NOMO-1 treated with dmso at 0.1 percent for 144 hours (cell line): ENCODE measurements at regions not wholly inside any gene's neighbourhood (a gene's known extent, or its start where the extent isn't known, plus 50 kb on each side); places are given as distances from the start of the nearest gene placed in this dataset.

Source experiments
- DNase-seq: peaks from one replicate; lab custom pipeline; 2025; ENCODE audit not compliant: unreplicated experiment; lab: John Stamatoyannopoulos, UW

DNA sequence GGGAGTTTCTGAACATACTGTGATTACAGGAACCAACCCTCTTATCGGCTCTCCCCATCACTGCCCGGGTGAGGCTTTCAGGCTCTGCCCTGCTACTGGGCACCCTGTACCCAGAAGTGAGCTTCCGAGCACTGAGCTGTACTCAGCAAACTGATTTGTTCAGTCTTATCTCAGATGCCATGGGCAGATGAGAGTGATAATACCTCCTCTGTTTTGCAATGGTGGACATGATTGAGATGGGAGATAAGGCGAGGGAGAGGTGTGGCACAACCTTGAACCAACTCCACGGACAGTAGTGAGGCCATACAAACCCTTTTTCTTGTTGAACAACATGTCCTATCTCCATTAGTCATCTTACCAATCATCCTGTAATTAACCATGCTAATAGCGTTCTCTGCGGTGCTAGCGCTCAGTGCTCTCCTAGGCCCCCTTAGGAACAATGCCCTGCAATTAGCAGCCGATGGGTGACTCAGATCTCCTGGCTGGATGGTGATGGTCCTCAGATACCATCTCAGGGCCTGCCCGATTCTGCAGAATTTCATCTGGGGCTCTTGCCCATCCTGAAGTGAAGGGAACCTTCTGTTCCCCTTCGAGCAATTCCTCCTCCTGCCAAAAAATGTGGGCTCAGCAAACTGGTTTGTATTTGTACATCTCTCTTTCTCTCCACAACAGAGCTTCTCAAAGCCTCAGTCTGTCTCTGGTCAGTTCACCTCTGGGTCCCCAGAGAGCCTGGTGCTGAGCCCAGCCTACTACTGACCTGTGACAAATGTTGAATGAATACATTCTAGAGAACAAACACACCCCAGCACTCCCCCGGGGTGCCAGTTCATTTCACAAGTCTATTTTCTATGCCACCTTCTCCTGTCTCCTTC lies 139.3 kb upstream of the IRX3 start:
- DNase-seq: no peak

DNA sequence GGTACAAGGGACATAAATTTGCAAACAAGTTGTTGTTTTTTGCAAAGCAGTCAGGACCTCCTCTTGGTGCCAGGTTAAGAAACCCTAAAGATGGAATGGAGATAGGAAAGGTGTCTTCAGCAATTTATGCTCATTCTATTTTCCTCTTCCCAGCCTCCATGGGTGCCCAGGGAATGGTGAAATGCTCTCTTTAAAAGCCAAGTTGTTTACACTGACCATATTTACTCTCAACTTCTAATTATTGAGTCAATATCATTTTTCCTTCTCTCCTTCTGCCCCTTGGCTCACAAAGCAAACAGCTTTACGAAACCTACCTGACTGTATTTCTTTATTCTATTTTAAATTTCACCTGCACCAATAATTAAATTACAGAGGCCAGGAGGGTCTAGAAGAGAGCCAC lies 138.5 kb upstream of the IRX3 start:
- no peak for DNase-seq

- DNase-seq: no peak
Observed at GRCh38 chr16:54424043-54424451, 137.5 kb upstream of the IRX3 start.

DNA sequence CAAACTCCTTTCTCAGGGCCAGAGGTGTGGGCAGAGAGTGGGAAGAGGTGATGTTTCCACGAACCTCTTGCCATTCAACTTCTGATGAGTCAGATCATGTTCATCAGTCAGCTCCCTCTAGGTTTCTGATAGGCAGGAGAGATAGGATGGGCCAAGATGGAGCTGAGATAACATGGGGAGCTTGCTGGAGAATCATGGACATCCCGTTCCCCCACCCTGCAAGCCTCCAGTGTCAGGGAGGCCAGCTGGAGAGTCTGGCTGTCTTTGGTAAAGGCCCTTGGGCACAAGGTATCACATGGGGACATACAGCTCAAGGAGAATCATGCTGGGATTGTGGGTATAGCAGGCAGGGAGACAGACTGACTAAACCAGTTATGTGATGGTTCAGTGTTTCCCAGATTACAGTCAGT lies 136.0 kb upstream of the IRX3 start:
- DNase-seq: no peak

GRCh38 chr16:54422159-54422558 lies 135.6 kb upstream of the IRX3 start:
- no peak for DNase-seq

- DNase-seq: no peak
Observed at GRCh38 chr16:54421220-54421619, 134.6 kb upstream of the IRX3 start.

DNA sequence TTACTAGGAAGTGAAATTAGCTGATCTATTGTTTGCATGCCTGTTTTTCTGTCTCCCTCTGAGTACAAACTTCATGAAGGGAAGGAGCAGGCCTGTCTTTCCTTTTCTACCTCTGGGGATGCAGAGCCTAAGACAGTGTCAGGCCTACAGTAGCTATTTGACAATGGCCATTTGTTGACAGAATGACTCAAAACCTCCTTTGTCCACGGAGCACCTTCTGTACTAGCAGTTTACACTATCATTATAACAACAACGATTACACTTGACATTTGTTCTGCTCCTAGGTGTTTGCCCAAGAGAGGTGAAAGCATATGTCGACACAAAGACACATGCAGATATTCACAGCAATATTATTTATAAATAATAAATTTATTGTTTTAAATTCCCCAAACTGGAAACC lies 132.3 kb upstream of the IRX3 start:
- no peak for DNase-seq

DNA sequence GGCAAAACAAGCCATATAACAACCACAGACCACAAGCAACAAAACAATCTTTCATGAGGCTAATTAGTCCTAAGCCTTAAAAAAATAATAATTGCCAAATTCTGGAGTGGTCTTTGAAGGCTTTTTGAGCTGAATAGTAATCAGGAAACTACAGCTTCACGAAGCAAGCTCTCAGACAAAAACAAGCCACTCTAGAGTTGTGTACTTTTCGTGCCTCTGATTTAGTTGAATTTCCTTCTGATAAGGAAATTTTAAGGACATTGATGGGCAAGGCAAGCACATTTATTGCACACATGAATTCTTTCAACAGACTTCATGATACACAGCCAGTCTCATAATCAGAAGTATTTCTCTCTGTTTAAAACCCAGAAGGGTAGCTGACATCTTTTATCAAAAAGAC lies 130.8 kb upstream of the IRX3 start:
- no peak for DNase-seq

DNA sequence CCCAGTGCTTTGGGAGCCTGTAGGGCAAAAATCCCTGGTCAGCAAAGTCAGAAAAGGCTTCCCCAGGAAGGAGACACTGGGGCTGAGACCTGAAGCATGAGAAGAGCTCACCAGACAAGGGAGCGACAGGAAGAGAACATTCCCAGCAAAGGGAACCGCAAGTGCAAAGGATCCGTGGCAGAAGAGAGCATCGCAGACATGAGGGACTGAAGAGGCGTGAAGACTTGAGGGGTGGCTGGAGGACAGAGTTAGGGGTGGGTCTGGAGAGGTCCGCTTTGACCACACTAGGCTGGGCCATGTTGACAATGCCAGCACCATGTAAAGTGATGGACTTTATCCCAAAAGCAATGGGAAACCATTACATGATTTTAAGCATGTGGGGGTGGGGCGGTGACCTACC lies 128.1 kb upstream of the IRX3 start:
- DNase-seq: no peak

- no peak for DNase-seq
Observed at GRCh38 chr16:54412777-54413455, 126.3 kb upstream of the IRX3 start.

- no peak for DNase-seq
Observed at GRCh38 chr16:54412037-54412436, 125.5 kb upstream of the IRX3 start.

GRCh38 chr16:54411544-54411943 lies 125.0 kb upstream of the IRX3 start:
- no peak for DNase-seq

GRCh38 chr16:54409982-54410381 lies 123.4 kb upstream of the IRX3 start:
- DNase-seq: no peak

DNA sequence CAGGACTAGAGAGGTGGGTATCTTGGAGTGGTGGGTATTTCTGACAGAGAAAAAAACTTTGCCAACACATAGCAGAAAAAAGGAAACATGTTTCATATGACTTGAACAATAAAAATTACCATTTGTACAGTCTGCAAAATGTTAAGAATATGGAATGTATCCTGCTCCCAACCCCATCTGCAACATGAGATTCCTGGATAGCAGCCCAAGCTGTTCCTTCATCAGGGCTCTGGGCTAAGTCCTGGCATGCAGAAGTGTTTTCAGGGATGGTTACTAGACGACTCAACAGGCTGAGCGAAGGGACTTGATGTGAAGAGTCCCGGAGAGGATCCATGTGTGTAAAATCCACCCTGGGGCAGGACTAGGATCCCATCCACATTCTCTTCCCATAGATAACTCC lies 121.0 kb upstream of the IRX3 start:
- DNase-seq: no peak

GRCh38 chr16:54405478-54405877 lies 118.9 kb upstream of the IRX3 start:
- DNase-seq: no peak

DNA sequence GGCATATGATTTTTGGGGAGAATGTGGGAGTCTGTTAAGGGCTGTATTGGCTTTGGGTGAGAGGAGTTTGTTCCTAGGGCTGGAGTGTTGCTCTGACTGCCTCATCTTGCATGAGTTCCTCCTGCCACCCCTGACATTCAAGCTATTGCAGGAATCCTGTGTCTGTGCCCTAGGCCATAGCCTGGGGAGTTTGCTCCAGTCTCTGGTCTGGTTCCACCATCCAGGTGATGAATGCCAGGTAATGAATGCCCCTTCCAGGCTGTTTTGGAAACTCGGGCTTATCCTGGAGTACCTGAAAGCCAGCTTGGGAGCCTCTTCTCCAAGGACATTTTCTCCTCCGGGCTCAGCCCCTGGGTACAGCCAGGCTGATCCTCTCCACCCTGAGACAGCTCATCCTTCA lies 117.0 kb upstream of the IRX3 start:
- no peak for DNase-seq

DNA sequence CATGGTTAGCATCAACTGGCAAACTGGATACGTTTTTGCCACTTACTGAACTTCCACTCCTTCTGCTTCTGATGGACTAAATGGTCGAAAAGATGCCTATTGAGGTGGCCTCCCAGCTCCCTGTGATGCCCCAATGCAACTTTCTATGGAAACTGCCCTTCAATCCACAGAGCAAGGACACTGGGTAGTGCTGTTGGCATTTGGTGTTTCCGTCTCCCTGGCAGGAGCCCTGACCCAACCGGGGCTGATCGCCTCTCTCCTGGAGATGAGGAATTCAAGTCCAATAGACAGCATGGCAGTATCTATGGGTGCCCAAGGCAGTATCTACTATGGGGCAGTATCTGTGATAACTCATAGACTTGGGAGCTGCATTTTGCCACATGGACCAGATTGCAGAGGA lies 116.3 kb upstream of the IRX3 start:
- DNase-seq: no peak

DNA sequence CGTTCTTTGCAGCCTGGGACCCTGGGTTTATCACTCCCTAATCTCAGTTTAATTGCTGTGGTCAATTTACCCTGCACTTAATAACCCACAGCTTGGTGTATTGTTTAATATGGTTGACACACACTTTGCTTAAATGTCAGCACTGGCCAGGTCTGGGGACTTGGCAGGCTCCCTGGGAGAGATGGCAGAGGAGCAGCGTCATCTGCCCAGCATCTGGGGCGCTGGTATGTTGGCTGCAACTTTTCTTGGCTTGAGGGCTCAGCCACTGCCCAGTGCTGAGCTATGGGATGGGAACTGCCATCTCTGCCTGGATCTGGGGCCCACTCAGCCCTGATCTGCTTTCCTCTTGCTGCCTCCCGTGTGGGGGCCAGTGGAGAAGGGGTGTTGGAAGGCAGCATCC lies 115.7 kb upstream of the IRX3 start:
- no peak for DNase-seq

DNA sequence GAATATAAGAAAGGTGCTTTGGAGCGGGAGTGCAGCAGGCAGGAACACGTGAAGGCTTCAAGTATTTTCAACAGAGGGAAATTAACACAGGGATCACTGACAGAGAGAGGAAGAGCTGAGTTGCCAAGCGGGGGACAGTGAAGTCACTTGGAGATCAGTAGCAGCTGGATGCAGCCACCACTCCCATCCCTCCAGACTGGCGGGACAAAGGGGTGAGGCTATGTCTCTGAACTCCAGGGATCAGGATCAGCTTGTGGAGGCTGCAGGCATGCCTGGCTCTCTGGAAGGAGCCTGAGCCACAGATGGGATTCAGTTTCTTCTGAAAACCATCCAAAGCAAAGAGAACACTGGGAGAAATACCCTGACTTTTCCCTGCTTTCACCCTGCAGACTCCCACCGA lies 113.7 kb upstream of the IRX3 start:
- DNase-seq: no peak

GRCh38 chr16:54398986-54399385 lies 112.4 kb upstream of the IRX3 start:
- DNase-seq: no peak

DNA sequence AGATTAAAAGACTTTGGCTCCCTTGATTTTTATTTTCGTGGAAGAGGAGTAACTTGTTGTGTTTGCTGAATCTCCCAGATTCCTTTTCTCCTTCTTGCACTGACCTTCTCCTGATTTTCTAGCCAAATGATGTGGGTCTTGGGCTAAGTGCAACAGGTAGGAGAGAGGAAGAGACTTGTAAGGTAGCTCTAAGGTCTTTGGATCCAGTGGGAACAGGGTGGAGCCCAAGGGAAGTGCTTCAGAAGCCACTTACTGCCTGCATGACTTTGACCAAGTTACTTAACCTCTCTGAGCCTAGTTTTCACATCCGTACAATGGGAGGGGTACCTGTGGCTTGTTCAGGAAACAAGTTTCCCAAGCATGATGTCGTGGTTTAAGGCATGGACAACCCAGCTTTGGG lies 111.3 kb upstream of the IRX3 start:
- DNase-seq: no peak

- DNase-seq: peak; percentile 72
Observed at GRCh38 chr16:54397190-54397835, 110.7 kb upstream of the IRX3 start.
